HEK293 (cell line): ENCODE measurements at regions not wholly inside any gene's neighbourhood (a gene's known extent, or its start where the extent isn't known, plus 50 kb on each side); places are given as distances from the start of the nearest gene placed in this dataset.

Experiments
- CTCF ChIP-seq: fragments of 450-650 bp; formaldehyde crosslinking; IDR thresholded peaks from 2 replicates; pipeline ENCODE4 v1.5.1; 2016; ENCODE audit warnings: missing biosample characterization, missing genetic modification characterization
- PBX3 ChIP-seq: sonication (generic); formaldehyde crosslinking; IDR thresholded peaks from 2 replicates; pipeline ENCODE4 v1.8.1; 2022; ENCODE audit warnings: mild to moderate bottlenecking, moderate library complexity, missing genetic modification reagents
- ZNF335 ChIP-seq: fragments of 450-650 bp; formaldehyde crosslinking; conservative IDR thresholded peaks from 2 replicates; pipeline ENCODE4 v1.5.1; 2016; ENCODE audit warnings: missing biosample characterization, missing genetic modification characterization
- ZNF510 ChIP-seq: fragments of 450-650 bp; formaldehyde crosslinking; IDR thresholded peaks from 2 replicates; pipeline ENCODE4 v1.5.1; 2018; ENCODE audit warnings: mild to moderate bottlenecking, missing genetic modification characterization, missing biosample characterization; ENCODE audit not compliant: insufficient replicate concordance

- TF ChIP-seq CTCF (no peak), ZNF510 (no peak), ZNF335 (tag by site-specific recombination) (no peak), PBX3 (CRISPR knock-in tag) (no peak)
Observed at GRCh38 chr5:2014058-2014610, 131.4 kb upstream of the IRX4 start.
